ENCODE measurements at regions not wholly inside any gene's neighbourhood (a gene's known extent, or its start where the extent isn't known, plus 50 kb on each side); places are given as distances from the start of the nearest gene placed in this dataset.

- no peak for DNase-seq
Measured at GRCh38 chr3:175914785-175915184, 1055.7 kb downstream of the NAALADL2 start.

- DNase-seq, result no peak
Measured at GRCh38 chr3:175913286-175913685, 1054.2 kb downstream of the NAALADL2 start.

DNA sequence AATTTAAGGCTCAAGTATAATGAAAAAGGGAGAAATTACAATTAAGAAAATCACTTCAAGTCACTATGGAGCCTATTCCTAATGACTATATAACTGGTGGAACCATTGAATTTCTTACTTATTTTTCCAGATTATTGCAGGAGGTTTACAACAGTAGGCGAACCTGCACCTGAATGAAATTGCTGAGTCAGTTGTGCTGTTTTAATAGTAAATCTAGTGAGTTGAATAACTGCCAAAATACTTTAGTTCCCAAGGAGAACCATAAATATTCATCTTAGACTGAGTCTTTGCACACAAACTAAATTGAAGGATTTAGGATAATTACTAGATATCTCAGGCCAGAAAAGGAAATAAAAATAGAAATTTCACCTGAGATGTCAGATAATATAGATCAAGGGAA, 1052.8 kb downstream of the NAALADL2 start:
- no peak for DNase-seq

DNA sequence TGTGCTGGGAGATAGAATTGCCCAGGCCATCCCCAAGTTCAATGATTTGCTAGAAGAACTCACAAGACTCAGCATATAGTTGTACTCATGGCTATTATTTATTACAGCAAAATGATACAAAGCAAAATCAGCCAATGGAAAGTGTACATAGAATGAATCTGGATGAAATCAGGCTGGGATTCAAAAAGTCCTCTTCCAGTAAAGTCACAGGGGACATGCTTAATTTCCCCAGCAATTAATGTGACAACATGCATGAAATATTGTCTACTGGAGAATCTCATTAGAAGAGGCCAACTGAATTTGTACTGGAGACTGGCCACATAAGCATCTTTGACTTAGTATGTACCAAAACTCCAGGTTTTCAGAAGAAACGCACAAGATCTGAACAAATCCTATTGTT, 1043.1 kb downstream of the NAALADL2 start:
- DNase-seq, result no peak

DNA sequence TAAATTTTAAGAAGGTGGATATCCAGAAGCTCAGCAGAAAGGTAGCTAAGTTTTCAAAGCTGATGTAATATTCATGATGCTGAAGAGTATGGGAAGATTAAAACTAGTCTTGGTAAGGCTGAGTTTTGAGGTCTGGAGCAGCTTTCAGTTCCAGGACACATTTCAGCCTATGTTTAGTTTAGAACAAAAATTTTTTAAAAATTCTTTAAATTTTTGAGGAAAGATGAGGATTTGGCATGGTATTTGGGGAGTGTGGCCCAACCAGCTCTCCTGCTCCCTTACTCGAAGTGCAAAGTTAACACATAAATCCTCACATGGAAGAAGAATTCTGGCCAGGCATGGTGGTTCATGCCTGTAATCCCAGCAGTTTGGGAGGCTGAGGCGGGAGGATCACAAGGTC, 1039.1 kb downstream of the NAALADL2 start:
- DNase-seq, result no peak

- no peak for DNase-seq
Measured at GRCh38 chr3:175896655-175897054, 1037.5 kb downstream of the NAALADL2 start.

GRCh38 chr3:175895731-175896130, 1036.6 kb downstream of the NAALADL2 start:
- DNase-seq, result no peak

DNA sequence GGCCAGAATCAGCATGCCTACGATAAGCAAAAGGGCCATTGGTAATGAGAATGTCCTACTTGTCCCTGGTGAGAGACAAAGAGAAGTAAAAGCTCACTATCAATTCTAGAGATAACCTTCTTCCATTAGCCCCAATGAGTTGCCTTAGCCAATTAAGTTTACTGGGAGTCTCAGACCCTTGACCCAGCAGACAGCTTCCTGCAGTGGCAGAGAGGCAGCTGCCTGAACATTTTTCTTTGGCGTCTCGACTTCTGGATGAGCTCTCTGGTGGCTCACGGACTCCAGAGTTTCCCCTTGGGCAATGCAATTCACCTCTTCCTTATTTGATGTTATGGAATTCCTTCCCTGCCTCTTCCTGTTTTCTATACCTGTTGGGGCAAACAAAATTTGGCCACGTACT, 1034.4 kb downstream of the NAALADL2 start:
- DNase-seq, result no peak

DNA sequence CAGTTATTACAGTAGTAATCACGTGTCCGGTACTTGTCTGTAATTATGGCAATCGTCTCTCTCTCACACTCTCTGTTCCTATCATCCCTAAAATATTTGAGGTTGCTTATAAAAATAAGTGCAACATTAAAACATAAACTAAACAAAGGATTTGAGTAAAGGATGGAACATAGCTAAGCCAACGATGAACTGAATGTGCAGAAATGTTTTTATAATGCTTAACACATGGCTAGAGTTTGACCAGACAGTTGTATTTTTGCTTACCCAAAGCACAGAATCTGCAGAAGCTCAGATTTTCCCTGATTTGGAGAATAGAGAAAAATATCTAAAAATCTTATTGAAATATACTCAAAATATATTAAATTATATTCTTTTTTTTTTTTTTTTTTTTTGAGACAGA, 1030.9 kb downstream of the NAALADL2 start:
- DNase-seq, result no peak

DNA sequence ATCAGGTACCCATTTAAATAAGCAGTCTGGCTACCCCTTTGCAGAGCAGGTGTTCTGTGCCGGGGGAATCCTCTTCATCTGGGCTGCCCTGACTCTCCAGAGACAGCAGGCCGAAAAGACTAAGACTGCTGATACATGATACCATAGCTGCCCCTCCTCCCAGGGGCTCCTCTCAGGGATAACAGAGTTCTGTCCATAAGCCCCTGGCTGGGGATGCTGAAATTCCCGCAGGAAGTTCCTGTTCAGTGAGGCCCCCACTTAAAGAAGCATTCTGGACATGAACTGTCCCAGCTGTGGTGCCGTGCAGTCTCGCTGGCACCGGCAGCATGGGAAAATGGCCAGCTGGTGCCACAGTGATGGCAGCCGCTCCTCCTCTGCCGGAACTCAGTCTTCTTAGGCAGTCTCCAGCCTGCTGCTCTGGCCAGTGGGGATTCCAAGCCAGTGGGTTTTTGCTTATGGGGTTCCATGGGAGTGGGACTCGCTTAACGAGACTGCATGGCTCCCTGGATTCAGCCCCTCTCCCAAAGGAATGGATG, 1026.2 kb downstream of the NAALADL2 start:
- no peak for DNase-seq

GRCh38 chr3:175879417-175879816, 1020.3 kb downstream of the NAALADL2 start:
- DNase-seq, result no peak

GRCh38 chr3:175869404-175869803, 1010.3 kb downstream of the NAALADL2 start:
- no peak for DNase-seq

DNA sequence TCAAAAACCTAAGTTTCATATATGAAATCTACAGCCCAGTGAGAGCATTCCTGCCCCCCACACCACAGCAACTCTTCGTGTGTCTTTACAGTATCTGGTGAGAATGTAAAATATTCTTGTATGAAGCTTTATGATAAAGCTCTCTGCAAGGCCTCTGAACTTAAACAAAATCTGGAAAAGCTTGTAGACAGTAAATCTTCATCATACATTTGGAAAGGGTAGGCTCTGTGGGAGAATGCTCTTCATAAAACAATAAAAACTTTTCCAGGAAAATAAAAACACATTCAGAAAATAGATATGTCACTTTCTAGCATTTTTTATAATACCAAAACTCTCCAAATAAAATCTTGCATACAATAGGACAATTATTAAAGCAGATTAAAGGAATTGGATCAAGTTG, 1009.5 kb downstream of the NAALADL2 start:
- DNase-seq, result no peak

DNA sequence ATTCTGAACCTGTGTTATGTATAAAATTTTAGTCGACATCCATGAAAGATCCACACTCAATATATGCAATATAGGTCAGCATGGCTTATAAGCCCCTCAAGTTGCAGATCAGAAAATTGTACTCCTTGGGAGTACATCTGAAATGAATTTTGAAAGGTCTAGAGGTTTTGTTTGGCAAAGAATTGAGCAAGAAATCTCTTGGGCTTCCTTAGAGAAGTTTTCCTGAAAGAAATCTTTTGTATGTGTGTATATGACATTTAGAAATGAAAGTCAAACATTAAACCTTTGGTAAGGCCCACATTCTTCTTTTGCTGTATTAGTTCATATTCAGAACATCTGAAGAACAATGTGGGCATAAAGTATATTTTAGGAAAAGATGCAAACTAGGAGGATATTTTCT, 1006.6 kb downstream of the NAALADL2 start:
- no peak for DNase-seq

DNA sequence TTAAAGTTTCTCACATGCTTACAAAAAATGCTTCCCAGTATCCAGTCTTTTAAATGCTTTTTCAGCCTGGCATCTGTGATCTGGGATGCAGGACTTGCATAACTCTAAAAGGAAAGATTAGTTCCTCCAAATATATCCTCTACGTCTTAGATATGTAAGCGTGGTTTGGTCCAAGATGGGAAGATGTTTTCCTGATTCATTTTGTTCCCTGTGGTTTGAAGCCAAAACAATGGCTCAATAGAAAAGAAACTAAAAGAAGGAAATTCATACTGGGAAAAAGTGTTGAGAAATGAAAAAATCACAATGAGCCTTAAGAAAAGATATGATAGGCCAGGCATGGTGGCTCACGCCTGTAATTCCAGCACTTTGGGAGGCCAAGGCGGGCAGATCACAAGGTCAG, 1002.8 kb downstream of the NAALADL2 start:
- no peak for DNase-seq
